ENCODE measurements at regions not wholly inside any gene's neighbourhood (a gene's known extent, or its start where the extent isn't known, plus 50 kb on each side); places are given as distances from the start of the nearest gene placed in this dataset.

DNA sequence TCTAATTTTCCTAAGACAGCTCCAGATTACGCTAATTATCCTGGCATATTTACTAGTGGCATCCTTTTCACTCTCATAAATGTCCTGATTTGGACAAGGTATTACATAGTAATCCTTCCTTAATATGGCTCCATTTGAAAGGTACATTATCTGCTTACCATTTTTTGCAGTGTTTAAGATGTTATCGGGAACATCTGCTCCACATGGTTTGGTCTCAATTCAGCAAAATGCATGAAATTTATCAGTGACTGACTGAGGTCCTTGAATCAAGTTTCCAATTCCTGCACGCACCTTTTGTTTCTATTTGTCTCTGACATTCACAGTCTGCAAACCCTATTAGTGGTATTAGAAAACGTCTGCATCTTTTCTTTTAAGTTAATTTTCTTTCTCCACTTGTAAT lies 384.1 kb upstream of the KIAA1217 start:
- TF ChIP-seq CTCF (IDR thresholded peaks at IDR 0.05; ENCODE audit: low read depth, low read length) (no peak), EZH2phosphoT487 (IDR thresholded peaks at IDR 0.05; ENCODE audit: low read depth) (no peak)
